ENCODE measurements at regions not wholly inside any gene's neighbourhood (a gene's known extent, or its start where the extent isn't known, plus 50 kb on each side); places are given as distances from the start of the nearest gene placed in this dataset.

- no peaks in the 10 kb centered on the region for H3K9me1 ChIP-seq (ENCODE audit: control insufficient read depth, extremely low read depth, insufficient read depth, low read length)
- H3K9me3 ChIP-seq (ENCODE audit: control insufficient read depth, low read depth, low read length), result no peaks in the 10 kb centered on the region
- H3K9ac ChIP-seq (ENCODE audit: control insufficient read depth, extremely low read depth, insufficient read depth, low read length), result no peak overlapping the region
- no peaks in the 10 kb centered on the region for H3K27me3 ChIP-seq (ENCODE audit: control insufficient read depth, extremely low read depth, insufficient read depth, low read length)
- no peaks in the 10 kb centered on the region for H3K4me1 ChIP-seq (ENCODE audit: control insufficient read depth, extremely low read depth, insufficient read depth, low read length)
- DNase-seq (ENCODE audit: low read depth, low spot score) (no peak), FAIRE-seq (no peak)
- H3K27ac ChIP-seq (ENCODE audit: control insufficient read depth, insufficient read depth, low read length), result no peak overlapping the region
- dilution Hi-C loops (cut with MboI; ENCODE audit: extremely low pct_ligation_motif_present, low sequenced_read_pairs), result no loop called here
- no peaks in the 10 kb centered on the region for H3K79me2 ChIP-seq (ENCODE audit: control insufficient read depth, insufficient read depth, low read length)
- H3K4me2 ChIP-seq (ENCODE audit: control insufficient read depth, extremely low read depth, insufficient read depth, low read depth, low read length), result no peak overlapping the region
- no peak overlapping the region for H3K4me3 ChIP-seq (ENCODE audit: control insufficient read depth in 2 of 3, extremely low read depth in 1 of 3, insufficient read depth in 2 of 3, low read depth in 1 of 3, low read length in 3 of 3)
- H3K36me3 ChIP-seq (ENCODE audit: control insufficient read depth in 2 of 2, extremely low read depth in 1 of 2, insufficient read depth in 2 of 2, low read length in 2 of 2), result no peaks in the 10 kb centered on the region
- H4K20me1 ChIP-seq (ENCODE audit: control insufficient read depth, extremely low read depth, insufficient read depth, low read length), result no peaks in the 10 kb centered on the region
- no peak overlapping the region for H2AFZ ChIP-seq (ENCODE audit: control insufficient read depth, low read length)
- TF ChIP-seq EZH2 (IDR thresholded peaks at IDR 0.05; ENCODE audit: low read length), result no peak
- TF ChIP-seq CTCF (optimal IDR thresholded peaks at IDR 0.05 in 1 of 3, IDR thresholded peaks at IDR 0.05 in 1 of 3, conservative IDR thresholded peaks at IDR 0.05 in 1 of 3; ENCODE audit: extremely low read depth in 1 of 3, insufficient read depth in 2 of 3, low read length in 3 of 3), result no peak
Measured at GRCh38 chr1:96634883-96635282, 86.7 kb upstream of the PTBP2 start.

- Histone ChIP-seq H3K27me3 (ENCODE audit: control insufficient read depth, extremely low read depth, insufficient read depth, low read length) (no peaks in the 10 kb centered on the region), H3K4me2 (ENCODE audit: control insufficient read depth, extremely low read depth, insufficient read depth, low read depth, low read length) (no peak overlapping the region), H3K4me3 (ENCODE audit: control insufficient read depth in 2 of 3, extremely low read depth in 1 of 3, insufficient read depth in 2 of 3, low read depth in 1 of 3, low read length in 3 of 3) (no peak overlapping the region), H3K36me3 (ENCODE audit: control insufficient read depth in 2 of 2, extremely low read depth in 1 of 2, insufficient read depth in 2 of 2, low read length in 2 of 2) (no peaks in the 10 kb centered on the region), H3K9me3 (ENCODE audit: control insufficient read depth, low read depth, low read length) (no peaks in the 10 kb centered on the region), H3K27ac (ENCODE audit: control insufficient read depth, insufficient read depth, low read length) (no peak overlapping the region), H3K9me1 (ENCODE audit: control insufficient read depth, extremely low read depth, insufficient read depth, low read length) (no peaks in the 10 kb centered on the region), H3K4me1 (ENCODE audit: control insufficient read depth, extremely low read depth, insufficient read depth, low read length) (no peaks in the 10 kb centered on the region), H2AFZ (ENCODE audit: control insufficient read depth, low read length) (no peak overlapping the region), H4K20me1 (ENCODE audit: control insufficient read depth, extremely low read depth, insufficient read depth, low read length) (no peaks in the 10 kb centered on the region), H3K79me2 (ENCODE audit: control insufficient read depth, insufficient read depth, low read length) (no peaks in the 10 kb centered on the region), H3K9ac (ENCODE audit: control insufficient read depth, extremely low read depth, insufficient read depth, low read length) (no peak overlapping the region)
- TF ChIP-seq EZH2 (IDR thresholded peaks at IDR 0.05; ENCODE audit: low read length) (no peak), CTCF (optimal IDR thresholded peaks at IDR 0.05 in 1 of 3, IDR thresholded peaks at IDR 0.05 in 1 of 3, conservative IDR thresholded peaks at IDR 0.05 in 1 of 3; ENCODE audit: extremely low read depth in 1 of 3, insufficient read depth in 2 of 3, low read length in 3 of 3) (no peak)
- DNase-seq (ENCODE audit: low read depth, low spot score) (no peak), FAIRE-seq (no peak)
- dilution Hi-C loops (cut with MboI; ENCODE audit: extremely low pct_ligation_motif_present, low sequenced_read_pairs), result no loop called here
Measured at GRCh38 chr1:96641282-96641681, 80.3 kb upstream of the PTBP2 start.

Measured in keratinocyte (primary cell).